ENCODE measurements at regions not wholly inside any gene's neighbourhood (a gene's known extent, or its start where the extent isn't known, plus 50 kb on each side); places are given as distances from the start of the nearest gene placed in this dataset.

DNA sequence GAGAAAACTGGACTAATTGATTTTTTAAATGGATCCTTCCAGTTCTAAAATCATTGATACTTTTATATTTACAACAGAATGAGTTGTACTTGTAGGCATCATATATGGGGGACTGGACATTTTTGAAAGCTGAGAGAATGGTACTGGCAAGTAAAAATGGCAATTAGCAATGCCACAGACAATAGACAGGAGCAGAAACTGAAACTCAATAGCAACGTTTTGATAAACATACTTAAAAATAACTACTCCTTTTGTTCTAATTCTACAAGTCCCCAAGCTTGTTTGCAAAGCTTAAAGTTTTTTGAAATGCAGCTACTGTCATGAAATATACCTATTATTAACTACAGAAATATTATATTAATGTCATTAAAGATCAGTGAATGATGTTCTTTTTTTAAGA lies 52.8 kb upstream of the FBXL7 start:
- Histone ChIP-seq H3K4me3 (ENCODE audit: low read length in 2 of 2) (no peak overlapping the region), H3K27ac (ENCODE audit: low read depth in 1 of 2, low read length in 1 of 2) (no peak overlapping the region), H3K36me3 (ENCODE audit: control insufficient read depth in 2 of 2, insufficient read depth in 2 of 2, low read length in 1 of 2) (no peaks in the 10 kb centered on the region), H3K27me3 (ENCODE audit: control insufficient read depth in 2 of 2, insufficient read depth in 1 of 2, low read length in 1 of 2) (no peaks in the 10 kb centered on the region), H3K9me3 (ENCODE audit: control insufficient read depth in 2 of 2, insufficient read depth in 1 of 2, low read length in 1 of 2) (peaks cover 0 to 6% of the 10 kb centered on the region in 2 donors), H3K4me1 (ENCODE audit: control insufficient read depth in 2 of 2, insufficient read depth in 2 of 2, low read length in 2 of 2) (no peaks in the 10 kb centered on the region)
- no peak for DNase-seq (ENCODE audit: low read depth in 6 of 9, low spot score in 9 of 9)
- WGBS = 44% methylated on average over 1 of the region's 1 CpG

DNA sequence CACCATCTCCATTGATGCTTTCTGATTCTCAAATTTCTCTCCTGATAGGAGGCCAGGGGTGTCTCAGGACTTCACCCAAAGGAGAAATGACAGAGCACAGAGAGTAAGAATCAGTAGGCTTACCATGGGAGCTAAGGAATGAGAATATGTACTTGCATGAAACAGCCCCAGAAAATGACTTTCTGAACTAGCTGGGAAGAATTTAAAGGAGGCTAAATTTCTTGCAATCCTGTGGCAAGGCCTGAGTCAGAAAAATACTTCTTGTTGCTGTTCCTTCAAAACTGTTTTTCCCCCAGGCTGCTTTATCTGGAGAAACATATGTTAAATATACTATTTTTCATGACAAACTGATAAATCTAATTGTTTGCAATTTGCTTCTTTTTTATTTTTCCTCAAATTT lies 53.4 kb upstream of the FBXL7 start:
- Histone ChIP-seq H3K27me3 (ENCODE audit: control insufficient read depth in 2 of 2, insufficient read depth in 1 of 2, low read length in 1 of 2) (no peaks in the 10 kb centered on the region), H3K4me1 (ENCODE audit: control insufficient read depth in 2 of 2, insufficient read depth in 2 of 2, low read length in 2 of 2) (no peaks in the 10 kb centered on the region)
- DNase-seq (ENCODE audit: low read depth in 6 of 9, low spot score in 9 of 9) = no peak

DNA sequence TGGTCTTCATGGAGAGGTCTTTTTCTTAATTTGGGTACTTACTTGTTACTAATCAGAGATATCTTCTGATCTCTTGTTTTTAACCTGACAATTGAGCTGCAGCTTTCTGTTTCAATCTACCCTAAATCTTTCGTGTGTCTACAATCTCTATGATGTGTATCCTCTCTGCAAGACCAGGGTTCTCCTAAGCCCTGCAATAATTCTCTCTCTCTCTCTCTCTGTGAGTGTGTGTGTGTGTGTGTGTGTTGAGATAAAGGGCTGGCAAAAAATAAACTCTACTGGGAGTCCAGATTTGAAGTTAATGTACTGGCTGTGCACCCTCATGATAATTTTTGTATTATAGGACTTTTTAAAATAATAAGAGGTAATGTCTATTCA lies 57.8 kb upstream of the FBXL7 start:
- 88% methylated on average over 1 of the region's 1 CpG for WGBS
- H3K27ac ChIP-seq (ENCODE audit: low read depth in 1 of 2, low read length in 1 of 2) = no peak overlapping the region

More for the DNA sequence above, 53.4 kb upstream of the FBXL7 start:
- H3K4me3 ChIP-seq (ENCODE audit: low read length in 2 of 2) = no peak overlapping the region
- no peak overlapping the region for H3K27ac ChIP-seq (ENCODE audit: low read depth in 1 of 2, low read length in 1 of 2)
- H3K36me3 ChIP-seq (ENCODE audit: control insufficient read depth in 2 of 2, insufficient read depth in 2 of 2, low read length in 1 of 2) = no peaks in the 10 kb centered on the region
- peaks cover 0 to 6% of the 10 kb centered on the region in 2 donors for H3K9me3 ChIP-seq (ENCODE audit: control insufficient read depth in 2 of 2, insufficient read depth in 1 of 2, low read length in 1 of 2)

DNA sequence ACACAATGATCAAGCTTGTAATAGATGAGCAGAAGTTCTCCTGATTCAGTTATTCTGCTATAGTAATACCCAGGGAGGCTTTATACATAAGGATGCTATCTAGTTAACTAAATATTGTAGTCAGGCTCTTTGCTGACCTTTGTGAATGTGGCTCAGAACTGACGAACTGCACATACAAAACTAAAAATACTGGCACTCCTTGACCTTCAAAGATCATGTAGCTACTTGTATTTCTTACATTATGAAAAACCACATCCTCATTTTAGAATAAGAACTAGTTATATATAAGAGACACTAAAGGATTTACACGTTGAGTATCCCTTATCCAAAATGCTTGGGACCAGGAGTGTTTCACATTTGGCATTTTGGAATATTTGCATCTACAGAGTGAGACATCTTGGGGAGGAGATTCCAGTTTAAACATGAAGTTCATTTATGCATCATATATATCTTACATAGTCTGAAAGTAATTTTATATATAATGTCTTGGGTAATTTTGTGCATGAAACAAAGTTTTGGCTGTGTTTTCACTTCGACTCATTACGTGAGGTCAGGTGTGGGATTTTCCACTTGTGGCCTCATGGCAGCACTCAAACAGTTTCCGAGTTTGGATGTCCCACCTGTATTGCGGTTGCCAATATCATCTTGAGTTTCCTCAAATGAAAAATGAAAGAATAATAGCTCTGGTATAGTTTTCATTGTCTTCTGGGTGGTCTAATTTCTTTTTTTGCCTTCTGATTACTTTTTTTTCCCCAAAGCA lies 58.4 kb upstream of the FBXL7 start:
- Histone ChIP-seq H3K27me3 (ENCODE audit: control insufficient read depth in 2 of 2, insufficient read depth in 1 of 2, low read length in 1 of 2) (no peaks in the 10 kb centered on the region), H3K4me1 (ENCODE audit: control insufficient read depth in 2 of 2, insufficient read depth in 2 of 2, low read length in 2 of 2) (no peaks in the 10 kb centered on the region), H3K9me3 (ENCODE audit: control insufficient read depth in 2 of 2, insufficient read depth in 1 of 2, low read length in 1 of 2) (no peaks in the 10 kb centered on the region), H3K4me3 (ENCODE audit: low read length in 2 of 2) (no peak overlapping the region), H3K27ac (ENCODE audit: low read depth in 1 of 2, low read length in 1 of 2) (no peak overlapping the region), H3K36me3 (ENCODE audit: control insufficient read depth in 2 of 2, insufficient read depth in 2 of 2, low read length in 1 of 2) (no peaks in the 10 kb centered on the region)
- peak in 1 of 9 donors; percentile 1 for DNase-seq (ENCODE audit: low read depth in 6 of 9, low spot score in 9 of 9)
- WGBS = 79% methylated on average over 6 of the region's 6 CpGs

More for the DNA sequence above, 57.8 kb upstream of the FBXL7 start:
- Histone ChIP-seq H3K27me3 (ENCODE audit: control insufficient read depth in 2 of 2, insufficient read depth in 1 of 2, low read length in 1 of 2) (no peaks in the 10 kb centered on the region), H3K9me3 (ENCODE audit: control insufficient read depth in 2 of 2, insufficient read depth in 1 of 2, low read length in 1 of 2) (no peaks in the 10 kb centered on the region), H3K4me3 (ENCODE audit: low read length in 2 of 2) (no peak overlapping the region), H3K36me3 (ENCODE audit: control insufficient read depth in 2 of 2, insufficient read depth in 2 of 2, low read length in 1 of 2) (no peaks in the 10 kb centered on the region), H3K4me1 (ENCODE audit: control insufficient read depth in 2 of 2, insufficient read depth in 2 of 2, low read length in 2 of 2) (no peaks in the 10 kb centered on the region)
- no peak for DNase-seq (ENCODE audit: low read depth in 6 of 9, low spot score in 9 of 9)

DNA sequence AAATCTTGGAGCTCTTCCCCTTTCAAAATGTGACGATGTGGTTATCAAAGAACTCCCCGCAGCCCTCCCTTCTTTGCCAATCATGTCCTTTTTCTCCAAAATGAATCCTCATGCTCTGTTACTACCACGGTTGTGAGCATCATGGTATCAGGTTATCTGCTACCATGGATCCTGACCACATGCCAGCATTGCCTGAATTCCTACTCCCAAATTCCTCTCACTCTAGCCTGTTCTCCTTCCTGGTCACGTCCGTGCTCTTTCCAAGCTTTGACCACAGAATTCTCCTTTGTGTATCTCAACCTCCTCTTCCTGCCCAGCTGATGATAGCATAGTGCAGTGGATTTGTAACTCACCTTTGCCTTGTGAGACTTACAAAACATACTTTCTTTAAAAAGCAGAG lies 59.5 kb upstream of the FBXL7 start:
- Histone ChIP-seq H3K4me1 (ENCODE audit: control insufficient read depth in 2 of 2, insufficient read depth in 2 of 2, low read length in 2 of 2) (no peaks in the 10 kb centered on the region), H3K27ac (ENCODE audit: low read depth in 1 of 2, low read length in 1 of 2) (no peak overlapping the region), H3K36me3 (ENCODE audit: control insufficient read depth in 2 of 2, insufficient read depth in 2 of 2, low read length in 1 of 2) (no peaks in the 10 kb centered on the region), H3K27me3 (ENCODE audit: control insufficient read depth in 2 of 2, insufficient read depth in 1 of 2, low read length in 1 of 2) (no peaks in the 10 kb centered on the region), H3K4me3 (ENCODE audit: low read length in 2 of 2) (no peak overlapping the region), H3K9me3 (ENCODE audit: control insufficient read depth in 2 of 2, insufficient read depth in 1 of 2, low read length in 1 of 2) (no peaks in the 10 kb centered on the region)
- no peak for DNase-seq (ENCODE audit: low read depth in 6 of 9, low spot score in 9 of 9)
- WGBS = 78% methylated on average over 5 of the region's 5 CpGs

GRCh38 chr5:15439801-15440200 lies 60.2 kb upstream of the FBXL7 start:
- 78% methylated on average over 1 of the region's 1 CpG for WGBS
- Histone ChIP-seq H3K27ac (ENCODE audit: low read depth in 1 of 2, low read length in 1 of 2) (no peak overlapping the region), H3K4me1 (ENCODE audit: control insufficient read depth in 2 of 2, insufficient read depth in 2 of 2, low read length in 2 of 2) (no peaks in the 10 kb centered on the region), H3K36me3 (ENCODE audit: control insufficient read depth in 2 of 2, insufficient read depth in 2 of 2, low read length in 1 of 2) (no peaks in the 10 kb centered on the region), H3K9me3 (ENCODE audit: control insufficient read depth in 2 of 2, insufficient read depth in 1 of 2, low read length in 1 of 2) (no peaks in the 10 kb centered on the region), H3K27me3 (ENCODE audit: control insufficient read depth in 2 of 2, insufficient read depth in 1 of 2, low read length in 1 of 2) (no peaks in the 10 kb centered on the region), H3K4me3 (ENCODE audit: low read length in 2 of 2) (no peak overlapping the region)
- no peak for DNase-seq (ENCODE audit: low read depth in 6 of 9, low spot score in 9 of 9)

GRCh38 chr5:15433709-15434108 lies 66.3 kb upstream of the FBXL7 start:
- Histone ChIP-seq H3K27ac (ENCODE audit: low read depth in 1 of 2, low read length in 1 of 2) (no peak overlapping the region), H3K36me3 (ENCODE audit: control insufficient read depth in 2 of 2, insufficient read depth in 2 of 2, low read length in 1 of 2) (no peaks in the 10 kb centered on the region), H3K4me3 (ENCODE audit: low read length in 2 of 2) (no peak overlapping the region), H3K9me3 (ENCODE audit: control insufficient read depth in 2 of 2, insufficient read depth in 1 of 2, low read length in 1 of 2) (no peaks in the 10 kb centered on the region), H3K27me3 (ENCODE audit: control insufficient read depth in 2 of 2, insufficient read depth in 1 of 2, low read length in 1 of 2) (no peaks in the 10 kb centered on the region), H3K4me1 (ENCODE audit: control insufficient read depth in 2 of 2, insufficient read depth in 2 of 2, low read length in 2 of 2) (no peaks in the 10 kb centered on the region)
- DNase-seq (ENCODE audit: low read depth in 6 of 9, low spot score in 9 of 9) = no peak
- 95% methylated on average over 3 of the region's 3 CpGs for WGBS

GRCh38 chr5:15431923-15432322 lies 68.1 kb upstream of the FBXL7 start:
- Histone ChIP-seq H3K36me3 (ENCODE audit: control insufficient read depth in 2 of 2, insufficient read depth in 2 of 2, low read length in 1 of 2) (no peaks in the 10 kb centered on the region), H3K27ac (ENCODE audit: low read depth in 1 of 2, low read length in 1 of 2) (no peak overlapping the region), H3K4me3 (ENCODE audit: low read length in 2 of 2) (no peak overlapping the region), H3K4me1 (ENCODE audit: control insufficient read depth in 2 of 2, insufficient read depth in 2 of 2, low read length in 2 of 2) (no peaks in the 10 kb centered on the region), H3K9me3 (ENCODE audit: control insufficient read depth in 2 of 2, insufficient read depth in 1 of 2, low read length in 1 of 2) (no peaks in the 10 kb centered on the region), H3K27me3 (ENCODE audit: control insufficient read depth in 2 of 2, insufficient read depth in 1 of 2, low read length in 1 of 2) (no peaks in the 10 kb centered on the region)
- no peak for DNase-seq (ENCODE audit: low read depth in 6 of 9, low spot score in 9 of 9)
- 9% methylated on average over 3 of the region's 3 CpGs for WGBS

DNA sequence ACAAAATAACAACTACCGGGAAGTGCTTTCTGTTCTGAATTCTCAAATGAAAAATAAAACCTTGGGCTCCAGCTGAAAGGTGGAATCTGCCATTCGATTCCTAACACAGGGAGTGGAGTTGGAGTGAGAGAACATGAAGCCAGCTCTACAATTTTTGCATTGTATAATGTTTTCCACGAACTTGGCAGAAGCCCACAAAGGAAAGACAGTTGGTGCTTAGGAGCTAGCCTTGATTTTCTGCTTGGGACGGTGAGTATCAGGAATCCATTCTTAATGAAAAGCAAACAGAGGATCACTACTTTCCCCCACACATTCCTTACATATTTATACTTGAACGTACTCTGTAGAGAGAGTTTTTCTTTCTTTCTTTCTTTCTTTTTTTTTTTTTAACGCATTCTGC lies 74.2 kb upstream of the FBXL7 start:
- peak in 1 of 9 donors; percentile 1 for DNase-seq (ENCODE audit: low read depth in 6 of 9, low spot score in 9 of 9)
- 39% methylated on average over 6 of the region's 6 CpGs for WGBS
- Histone ChIP-seq H3K4me3 (ENCODE audit: low read length in 2 of 2) (no peak overlapping the region), H3K4me1 (ENCODE audit: control insufficient read depth in 2 of 2, insufficient read depth in 2 of 2, low read length in 2 of 2) (no peaks in the 10 kb centered on the region), H3K9me3 (ENCODE audit: control insufficient read depth in 2 of 2, insufficient read depth in 1 of 2, low read length in 1 of 2) (no peaks in the 10 kb centered on the region), H3K27me3 (ENCODE audit: control insufficient read depth in 2 of 2, insufficient read depth in 1 of 2, low read length in 1 of 2) (no peaks in the 10 kb centered on the region), H3K27ac (ENCODE audit: low read depth in 1 of 2, low read length in 1 of 2) (no peak overlapping the region), H3K36me3 (ENCODE audit: control insufficient read depth in 2 of 2, insufficient read depth in 2 of 2, low read length in 1 of 2) (no peaks in the 10 kb centered on the region)

Measured in thymus (tissue), 11 donors.